ENCODE measurements at regions not wholly inside any gene's neighbourhood (a gene's known extent, or its start where the extent isn't known, plus 50 kb on each side); places are given as distances from the start of the nearest gene placed in this dataset.

DNA sequence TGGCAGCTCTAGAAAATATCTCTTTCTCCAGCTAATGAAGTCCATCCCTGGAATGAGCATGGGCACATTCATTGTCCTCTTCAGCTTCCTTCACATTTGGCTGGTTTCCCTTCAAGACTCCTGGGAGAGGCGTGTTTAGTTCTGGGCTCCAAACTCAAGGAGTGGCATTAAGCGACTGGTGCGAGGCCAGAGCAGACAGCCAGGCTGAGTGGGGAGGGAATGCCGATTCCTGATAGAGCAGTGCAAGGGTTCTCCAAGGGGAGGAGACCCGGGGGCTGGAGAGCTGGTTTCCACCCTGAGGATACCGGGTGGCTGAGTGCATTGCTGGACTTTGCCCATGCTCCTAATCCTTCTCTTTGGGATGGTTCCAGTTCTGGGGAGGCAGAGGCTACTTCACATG, 372.1 kb downstream of the RPS24 start:
- TF ChIP-seq, protein P1, sequence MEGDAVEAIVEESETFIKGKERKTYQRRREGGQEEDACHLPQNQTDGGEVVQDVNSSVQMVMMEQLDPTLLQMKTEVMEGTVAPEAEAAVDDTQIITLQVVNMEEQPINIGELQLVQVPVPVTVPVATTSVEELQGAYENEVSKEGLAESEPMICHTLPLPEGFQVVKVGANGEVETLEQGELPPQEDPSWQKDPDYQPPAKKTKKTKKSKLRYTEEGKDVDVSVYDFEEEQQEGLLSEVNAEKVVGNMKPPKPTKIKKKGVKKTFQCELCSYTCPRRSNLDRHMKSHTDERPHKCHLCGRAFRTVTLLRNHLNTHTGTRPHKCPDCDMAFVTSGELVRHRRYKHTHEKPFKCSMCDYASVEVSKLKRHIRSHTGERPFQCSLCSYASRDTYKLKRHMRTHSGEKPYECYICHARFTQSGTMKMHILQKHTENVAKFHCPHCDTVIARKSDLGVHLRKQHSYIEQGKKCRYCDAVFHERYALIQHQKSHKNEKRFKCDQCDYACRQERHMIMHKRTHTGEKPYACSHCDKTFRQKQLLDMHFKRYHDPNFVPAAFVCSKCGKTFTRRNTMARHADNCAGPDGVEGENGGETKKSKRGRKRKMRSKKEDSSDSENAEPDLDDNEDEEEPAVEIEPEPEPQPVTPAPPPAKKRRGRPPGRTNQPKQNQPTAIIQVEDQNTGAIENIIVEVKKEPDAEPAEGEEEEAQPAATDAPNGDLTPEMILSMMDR (conservative IDR thresholded peaks at IDR 0.05; ENCODE audit: low read length), result no peak
- no peak for TF ChIP-seq EZH2phosphoT487 (IDR thresholded peaks at IDR 0.05; ENCODE audit: borderline replicate concordance, low read depth, low read length)

Data from OCI-LY7 (cell line).